ENCODE measurements at regions not wholly inside any gene's neighbourhood (a gene's known extent, or its start where the extent isn't known, plus 50 kb on each side); places are given as distances from the start of the nearest gene placed in this dataset.

- H3K4me3 ChIP-seq (ENCODE audit: insufficient read depth, low read length): no peak overlapping the region
- H3K27ac ChIP-seq (ENCODE audit: low read depth, low read length): no peak overlapping the region
- DNase-seq (ENCODE audit: insufficient read length, low spot score, missing footprints): no peak
- no peak overlapping the region for H2AFZ ChIP-seq (ENCODE audit: low read length)
- H4K20me1 ChIP-seq (ENCODE audit: insufficient read depth, low read length): no peaks in the 10 kb centered on the region
- no peaks in the 10 kb centered on the region for H3K27me3 ChIP-seq (ENCODE audit: insufficient read depth, low read length)
- no peaks in the 10 kb centered on the region for H3K79me2 ChIP-seq (ENCODE audit: insufficient read depth, low read length)
- H3K9me3 ChIP-seq (ENCODE audit: low read depth, low read length): no peaks in the 10 kb centered on the region
- no peak for TF ChIP-seq CTCF (IDR thresholded peaks at IDR 0.05; ENCODE audit: extremely low read depth, low read depth, low read length)
- no peak overlapping the region for H3K4me2 ChIP-seq (ENCODE audit: insufficient read depth, low read length)
- no peaks in the 10 kb centered on the region for H3K4me1 ChIP-seq (ENCODE audit: insufficient read depth, low read length)
- H3K36me3 ChIP-seq (ENCODE audit: insufficient read depth, low read length): no peaks in the 10 kb centered on the region
Observed at GRCh38 chr7:49692516-49692915, 80.9 kb upstream of the VWC2 start.

GRCh38 chr7:49695971-49696370 lies 77.5 kb upstream of the VWC2 start:
- H3K4me2 ChIP-seq (ENCODE audit: insufficient read depth, low read length): no peak overlapping the region
- H3K79me2 ChIP-seq (ENCODE audit: insufficient read depth, low read length): no peaks in the 10 kb centered on the region
- no peaks in the 10 kb centered on the region for H3K4me1 ChIP-seq (ENCODE audit: insufficient read depth, low read length)
- H3K4me3 ChIP-seq (ENCODE audit: insufficient read depth, low read length): no peak overlapping the region
- H3K9me3 ChIP-seq (ENCODE audit: low read depth, low read length): no peaks in the 10 kb centered on the region
- TF ChIP-seq CTCF (IDR thresholded peaks at IDR 0.05; ENCODE audit: extremely low read depth, low read depth, low read length): no peak
- H4K20me1 ChIP-seq (ENCODE audit: insufficient read depth, low read length): no peaks in the 10 kb centered on the region
- H3K36me3 ChIP-seq (ENCODE audit: insufficient read depth, low read length): no peaks in the 10 kb centered on the region
- no peak overlapping the region for H2AFZ ChIP-seq (ENCODE audit: low read length)
- H3K27ac ChIP-seq (ENCODE audit: low read depth, low read length): no peak overlapping the region
- no peaks in the 10 kb centered on the region for H3K27me3 ChIP-seq (ENCODE audit: insufficient read depth, low read length)
- no peak for DNase-seq (ENCODE audit: insufficient read length, low spot score, missing footprints)

- Histone ChIP-seq H3K4me2 (ENCODE audit: insufficient read depth, low read length) (no peak overlapping the region), H3K27me3 (ENCODE audit: insufficient read depth, low read length) (no peaks in the 10 kb centered on the region), H3K4me3 (ENCODE audit: insufficient read depth, low read length) (no peak overlapping the region), H3K79me2 (ENCODE audit: insufficient read depth, low read length) (no peaks in the 10 kb centered on the region), H3K4me1 (ENCODE audit: insufficient read depth, low read length) (no peaks in the 10 kb centered on the region), H4K20me1 (ENCODE audit: insufficient read depth, low read length) (no peaks in the 10 kb centered on the region), H3K9me3 (ENCODE audit: low read depth, low read length) (no peaks in the 10 kb centered on the region), H2AFZ (ENCODE audit: low read length) (no peak overlapping the region), H3K27ac (ENCODE audit: low read depth, low read length) (no peak overlapping the region), H3K36me3 (ENCODE audit: insufficient read depth, low read length) (no peaks in the 10 kb centered on the region)
- TF ChIP-seq CTCF (IDR thresholded peaks at IDR 0.05; ENCODE audit: extremely low read depth, low read depth, low read length): no peak
- no peak for DNase-seq (ENCODE audit: insufficient read length, low spot score, missing footprints)
Observed at GRCh38 chr7:49700841-49701240, 72.6 kb upstream of the VWC2 start.

GRCh38 chr7:49702099-49702498 lies 71.3 kb upstream of the VWC2 start:
- Histone ChIP-seq H3K4me2 (ENCODE audit: insufficient read depth, low read length) (no peak overlapping the region), H3K4me1 (ENCODE audit: insufficient read depth, low read length) (no peaks in the 10 kb centered on the region), H3K9me3 (ENCODE audit: low read depth, low read length) (no peaks in the 10 kb centered on the region), H3K4me3 (ENCODE audit: insufficient read depth, low read length) (no peak overlapping the region), H2AFZ (ENCODE audit: low read length) (no peak overlapping the region), H3K27me3 (ENCODE audit: insufficient read depth, low read length) (no peaks in the 10 kb centered on the region), H3K36me3 (ENCODE audit: insufficient read depth, low read length) (no peaks in the 10 kb centered on the region), H3K79me2 (ENCODE audit: insufficient read depth, low read length) (no peaks in the 10 kb centered on the region), H4K20me1 (ENCODE audit: insufficient read depth, low read length) (no peaks in the 10 kb centered on the region), H3K27ac (ENCODE audit: low read depth, low read length) (no peak overlapping the region)
- TF ChIP-seq CTCF (IDR thresholded peaks at IDR 0.05; ENCODE audit: extremely low read depth, low read depth, low read length): no peak
- DNase-seq (ENCODE audit: insufficient read length, low spot score, missing footprints): no peak
